HepG2 (cell line): ENCODE measurements at regions not wholly inside any gene's neighbourhood (a gene's known extent, or its start where the extent isn't known, plus 50 kb on each side); places are given as distances from the start of the nearest gene placed in this dataset.

Experiments
- ATAC-seq: fragments of 200-7000 bp; cut with Tn5 transposase; 3 replicates; pipeline ENCODE4 v1.9.1; 2020; ENCODE audit warnings: mild to moderate bottlenecking, moderate library complexity
- BruUV-seq: library from RNA; stranded (reverse); fragments of 400-500 nt; replicated peaks from 2 replicates; lab custom pipeline; 2021; lab: Mats Ljungman, UMichigan
- CTCF ChIA-PET: fragments of 300-600 bp; formaldehyde crosslinking; extraction: SDS; loops from one replicate; lab custom pipeline; 2021; ENCODE audit warnings: low total read pairs, inconsistent platforms, low intra/inter-chr PET ratio; lab: Yijun Ruan, JAX
- POLR2A ChIA-PET: fragments of 350-600 bp; sonication (Branson Sonifier 250); formaldehyde crosslinking; loops from one replicate; lab custom pipeline; 2020; ENCODE audit warnings: antibody characterized with exemption, inconsistent platforms; lab: Yijun Ruan, JAX
- DNase-seq: peaks from one replicate; pipeline ENCODE4 v3.0.0-alpha.2; 2015; ENCODE audit warnings: low spot score
- FAIRE-seq: peaks from 3 replicates; lab custom pipeline; 2011; peaks lifted over from hg19 to GRCh38; lab: Jason Lieb, UNC
- H2AFZ ChIP-seq: one replicate; pipeline ENCODE4 v1.6.1; 2011; ENCODE audit warnings: low read length, inconsistent platforms
- H3K27ac ChIP-seq: fragments of 300-600 bp; 3 replicates; pipeline ENCODE4 v1.8.0; 2011; ENCODE audit warnings: mixed run types, mild to moderate bottlenecking, mixed read lengths, low read length, inconsistent platforms; ENCODE audit not compliant: insufficient read depth; ENCODE audit errors: extremely low read length
- H3K27me3 ChIP-seq, 2 experiments: fragments of 200-600 bp in 1 of 2; 2 replicates in 1 of 2; 3 replicates in 1 of 2; pipeline versions ENCODE4 v1.6.0 to v1.8.0; 2011; ENCODE audit warnings: low read length in 2 of 2, mild to moderate bottlenecking in 2 of 2, moderate library complexity in 2 of 2, inconsistent platforms in 1 of 2; ENCODE audit not compliant: insufficient read depth in 2 of 2, control insufficient read depth in 1 of 2
- H3K36me3 ChIP-seq, 2 experiments: fragments of 200-600 bp in 1 of 2; replicated peaks in 1 of 2; 2 replicates in 1 of 2; 3 replicates in 1 of 2; pipeline versions ENCODE4 v1.5.1 to v1.8.0; 2011; ENCODE audit warnings: low read length in 2 of 2, inconsistent platforms in 1 of 2; ENCODE audit not compliant: insufficient read depth in 2 of 2, control insufficient read depth in 1 of 2
- H3K4me1 ChIP-seq: 2 replicates; pipeline ENCODE4 v1.5.1; 2012; ENCODE audit warnings: low read length, inconsistent platforms; ENCODE audit not compliant: insufficient read depth
- H3K4me2 ChIP-seq: 2 replicates; pipeline ENCODE4 v1.6.0; 2011; ENCODE audit warnings: low read depth, low read length, inconsistent platforms
- H3K4me3 ChIP-seq, 3 experiments: fragments of 200-600 bp in 1 of 3; sonication (generic), shearing (Covaris generic) in 1 of 3; replicated peaks in 1 of 3; 2 replicates each; pipeline ENCODE4 v1.5.1; 2011 to 2016; ENCODE audit warnings: low read length in 3 of 3, inconsistent platforms in 2 of 3, low read depth in 2 of 3, mild to moderate bottlenecking in 2 of 3, control low read depth in 1 of 3, mixed read lengths in 1 of 3; ENCODE audit not compliant: insufficient read depth in 1 of 3
- H3K79me2 ChIP-seq: one replicate; pipeline ENCODE4 v1.6.1; 2011; ENCODE audit warnings: low read length, inconsistent platforms; ENCODE audit not compliant: insufficient read depth
- H3K9ac ChIP-seq: 2 replicates; pipeline ENCODE4 v1.6.0; 2011; ENCODE audit warnings: mild to moderate bottlenecking, low read depth, low read length, inconsistent platforms; ENCODE audit not compliant: insufficient read depth
- H3K9me3 ChIP-seq: 2 replicates; pipeline ENCODE4 v1.5.1; 2012; ENCODE audit warnings: mild to moderate bottlenecking, low read length
- H4K20me1 ChIP-seq: 2 replicates; pipeline ENCODE4 v1.6.0; 2011; ENCODE audit warnings: inconsistent platforms, mild to moderate bottlenecking, low read length, moderate library complexity; ENCODE audit not compliant: insufficient read depth
- DPF2 ChIP-seq: sonication (generic); formaldehyde crosslinking; IDR thresholded peaks from 2 replicates; pipeline ENCODE4 v1.4.0; 2020; ENCODE audit warnings: mild to moderate bottlenecking, low read depth, missing genetic modification reagents, borderline replicate concordance
- GPBP1L1 ChIP-seq: sonication (generic); formaldehyde crosslinking; IDR thresholded peaks from 2 replicates; pipeline ENCODE4 v1.5.0; 2020; ENCODE audit warnings: mild to moderate bottlenecking, missing genetic modification reagents
- MZF1 ChIP-seq: sonication (generic); formaldehyde crosslinking; IDR thresholded peaks from 2 replicates; pipeline ENCODE4 v1.8.1; 2023; ENCODE audit warnings: mild to moderate bottlenecking, missing genetic modification reagents, borderline replicate concordance
- SRSF9 ChIP-seq: fragments of 200-400 bp; formaldehyde crosslinking; IDR thresholded peaks from 2 replicates; pipeline ENCODE4 v1.6.1; 2018; ENCODE audit warnings: borderline replicate concordance, mild to moderate bottlenecking, low read depth, low read length; ENCODE audit not compliant: insufficient read depth, poor library complexity, severe bottlenecking
- UBTF ChIP-seq: sonication (generic); formaldehyde crosslinking; IDR thresholded peaks from 2 replicates; pipeline ENCODE4 v1.4.0; 2020; ENCODE audit warnings: mild to moderate bottlenecking, missing genetic modification reagents
- ZBTB38 ChIP-seq: sonication (generic); formaldehyde crosslinking; IDR thresholded peaks from 2 replicates; pipeline ENCODE4 v1.5.1; 2020; ENCODE audit warnings: mild to moderate bottlenecking, missing genetic modification reagents
- ZFY ChIP-seq: sonication (generic); formaldehyde crosslinking; IDR thresholded peaks from 2 replicates; pipeline ENCODE4 v1.4.0; 2020; ENCODE audit warnings: missing genetic modification reagents
- ZNF431 ChIP-seq: sonication (generic); formaldehyde crosslinking; IDR thresholded peaks from 2 replicates; pipeline ENCODE4 v1.9.0; 2022; ENCODE audit warnings: missing genetic modification reagents, low read depth, mild to moderate bottlenecking, borderline replicate concordance
- WGBS: methylation state at CpG from one replicate; pipeline ENCODE4 v1.1.6; 2017; ENCODE audit warnings: low lambda C conversion rate; 5-methylcytosine and 5-hydroxymethylcytosine counted together
- in situ Hi-C: cut with HindIII; loops from 2 replicates; pipeline ENCODE4 v1.10.0; 2017; ENCODE audit warnings: low pct_unique_long_range_greater_than_20kb; ENCODE audit not compliant: extremely low pct_ligation_motif_present
- intact Hi-C: fragments of 100-400 bp; cut with micrococcal nuclease; formaldehyde crosslinking; loops from one replicate; pipeline ENCODE4 v1.10.0; 2022; ENCODE audit not compliant: unreplicated experiment
- TF ChIP-seq, protein P1 (sequence below), 2 experiments: sonication (generic) in 1 of 2; formaldehyde crosslinking in 1 of 2; IDR thresholded peaks; 2 replicates each; pipeline versions ENCODE4 v1.5.1 to v1.6.1; 2011 to 2020; ENCODE audit warnings: borderline replicate concordance in 1 of 2, low read depth in 1 of 2, low read length in 1 of 2, mild to moderate bottlenecking in 1 of 2, missing genetic modification reagents in 1 of 2, moderate library complexity in 1 of 2

GRCh38 chr7:48708122-48708521 is 216.2 kb upstream of the CDC14C start:
- H3K4me2 ChIP-seq: no peak overlapping the region
- H4K20me1 ChIP-seq: no peaks in the 10 kb centered on the region
- no peak for ATAC-seq
- no peaks in the 10 kb centered on the region for H3K9me3 ChIP-seq
- BruUV-seq: no TSS peak
- ChIA-PET POLR2A (no interaction called here), CTCF (no interaction called here)
- in situ Hi-C loops: no loop called here
- no peak overlapping the region for H3K9ac ChIP-seq
- FAIRE-seq: no peak
- H2AFZ ChIP-seq: no peak overlapping the region
- no peak overlapping the region for H3K27ac ChIP-seq
- H3K36me3 ChIP-seq: no peaks in the 10 kb centered on the region
- H3K79me2 ChIP-seq: no peaks in the 10 kb centered on the region
- H3K27me3 ChIP-seq: no peaks in the 10 kb centered on the region
- intact Hi-C loops: no loop called here
- no peak for TF ChIP-seq UBTF (CRISPR knock-in tag)
- H3K4me3 ChIP-seq: no peak overlapping the region
- H3K4me1 ChIP-seq: no peaks in the 10 kb centered on the region
- 48% methylated on average over 2 of the region's 4 CpGs for WGBS
- no peak for DNase-seq

DNA sequence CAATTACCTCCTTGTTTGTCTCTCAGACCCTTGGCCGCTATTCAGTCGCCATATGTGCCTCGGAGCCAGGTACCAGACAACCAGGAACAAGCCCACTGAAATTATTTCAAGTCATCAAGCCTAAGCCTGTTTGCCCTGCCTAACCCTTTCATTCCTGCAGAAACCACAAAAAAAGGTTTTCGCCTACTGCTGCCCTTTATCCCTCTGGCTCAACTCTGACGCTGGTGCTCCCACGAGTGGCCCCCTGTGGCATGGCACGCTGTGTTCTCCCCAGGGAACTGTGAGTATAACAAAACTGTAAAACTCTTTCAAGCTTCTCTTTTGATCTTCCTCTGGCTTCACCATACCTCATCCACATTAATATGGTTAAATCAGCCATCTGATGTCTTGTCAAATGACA is 215.7 kb upstream of the CDC14C start:
- Histone ChIP-seq H3K27me3 (no peaks in the 10 kb centered on the region), H3K9me3 (no peaks in the 10 kb centered on the region), H3K79me2 (no peaks in the 10 kb centered on the region), H3K4me3 (no peak overlapping the region), H3K4me2 (no peak overlapping the region), H3K9ac (no peak overlapping the region), H4K20me1 (no peaks in the 10 kb centered on the region), H3K4me1 (no peaks in the 10 kb centered on the region), H3K27ac (no peak overlapping the region), H2AFZ (no peak overlapping the region), H3K36me3 (no peaks in the 10 kb centered on the region)
- no TSS peak for BruUV-seq
- WGBS: 0% methylated on average over 5 of the region's 7 CpGs
- no peak for TF ChIP-seq ZFY (CRISPR knock-in tag)
- TF ChIP-seq SRSF9: no peak
- TF ChIP-seq, protein P1, sequence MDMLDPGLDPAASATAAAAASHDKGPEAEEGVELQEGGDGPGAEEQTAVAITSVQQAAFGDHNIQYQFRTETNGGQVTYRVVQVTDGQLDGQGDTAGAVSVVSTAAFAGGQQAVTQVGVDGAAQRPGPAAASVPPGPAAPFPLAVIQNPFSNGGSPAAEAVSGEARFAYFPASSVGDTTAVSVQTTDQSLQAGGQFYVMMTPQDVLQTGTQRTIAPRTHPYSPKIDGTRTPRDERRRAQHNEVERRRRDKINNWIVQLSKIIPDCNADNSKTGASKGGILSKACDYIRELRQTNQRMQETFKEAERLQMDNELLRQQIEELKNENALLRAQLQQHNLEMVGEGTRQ (IDR thresholded peaks at IDR 0.05; ENCODE audit: low read depth, low read length): no peak
- TF ChIP-seq, protein P1 (CRISPR knock-in tag; IDR thresholded peaks at IDR 0.05; ENCODE audit: borderline replicate concordance): no peak
- no peak for TF ChIP-seq MZF1 (CRISPR knock-in tag)
- no peak for TF ChIP-seq GPBP1L1 (CRISPR knock-in tag)
- TF ChIP-seq DPF2: no peak
- no peak for TF ChIP-seq ZBTB38 (CRISPR knock-in tag)
- TF ChIP-seq ZNF431: no peak
- in situ Hi-C loops: no loop called here
- ATAC-seq (no peak), DNase-seq (no peak), FAIRE-seq (no peak)
- CTCF ChIA-PET: no interaction called here
- intact Hi-C loops: no loop called here
- POLR2A ChIA-PET: no interaction called here
